GM19463 (cell line): ENCODE measurements at regions not wholly inside any gene's neighbourhood (a gene's known extent, or its start where the extent isn't known, plus 50 kb on each side); places are given as distances from the start of the nearest gene placed in this dataset.

Experiments
- ATAC-seq: cut with Tn5 transposase; IDR thresholded peaks from one replicate; pipeline ENCODE4 v1.9.1; 2021; ENCODE audit warnings: mild to moderate bottlenecking, moderate library complexity; ENCODE audit not compliant: unreplicated experiment

- ATAC-seq, result no peak
Measured at GRCh38 chr3:170784406-170784805, 85.6 kb downstream of the RPL22L1 start.

GRCh38 chr3:170780955-170781354 lies 89.0 kb downstream of the RPL22L1 start:
- ATAC-seq, result no peak

- no peak for ATAC-seq
Measured at GRCh38 chr3:170780471-170780870, 89.5 kb downstream of the RPL22L1 start.

- ATAC-seq, result no peak
Measured at GRCh38 chr3:170778240-170779217, 91.5 kb downstream of the RPL22L1 start.

- ATAC-seq, result no peak
Measured at GRCh38 chr3:170777564-170777926, 92.5 kb downstream of the RPL22L1 start.

- no peak for ATAC-seq
Measured at GRCh38 chr3:170776887-170777563, 93.0 kb downstream of the RPL22L1 start.

GRCh38 chr3:170773682-170774425 lies 96.1 kb downstream of the RPL22L1 start:
- ATAC-seq, result no peak

GRCh38 chr3:170772175-170772574 lies 97.8 kb downstream of the RPL22L1 start:
- ATAC-seq, result no peak

GRCh38 chr3:170768334-170768801 lies 101.6 kb downstream of the RPL22L1 start:
- ATAC-seq, result no peak

- no peak for ATAC-seq
Measured at GRCh38 chr3:170767576-170767941, 102.4 kb downstream of the RPL22L1 start.

GRCh38 chr3:170766823-170767575 lies 103.0 kb downstream of the RPL22L1 start:
- no peak for ATAC-seq

- no peak for ATAC-seq
Measured at GRCh38 chr3:170766253-170766652, 103.7 kb downstream of the RPL22L1 start.

- no peak for ATAC-seq
Measured at GRCh38 chr3:170765419-170766078, 104.4 kb downstream of the RPL22L1 start.

- ATAC-seq, result no peak
Measured at GRCh38 chr3:170764017-170764416, 106.0 kb downstream of the RPL22L1 start.

- no peak for ATAC-seq
Measured at GRCh38 chr3:170762064-170762463, 107.9 kb downstream of the RPL22L1 start.

GRCh38 chr3:170761103-170761502 lies 108.9 kb downstream of the RPL22L1 start:
- no peak for ATAC-seq

GRCh38 chr3:170760174-170760526 lies 109.8 kb downstream of the RPL22L1 start:
- no peak for ATAC-seq

GRCh38 chr3:170759511-170760173 lies 110.4 kb downstream of the RPL22L1 start:
- no peak for ATAC-seq

GRCh38 chr3:170757038-170757437 lies 113.0 kb downstream of the RPL22L1 start:
- ATAC-seq, result no peak

- no peak for ATAC-seq
Measured at GRCh38 chr3:170754311-170754693, 115.7 kb downstream of the RPL22L1 start.
